Urinary bladder (tissue), 3 donors: ENCODE measurements at regions not wholly inside any gene's neighbourhood (a gene's known extent, or its start where the extent isn't known, plus 50 kb on each side); places are given as distances from the start of the nearest gene placed in this dataset.
A peak's percentile ranks its signal among the peaks of the same experiment; 100 is the strongest.
"Not testable (repeated sequence)": the region's sequence is repeated elsewhere in the genome, so short reads cannot be mapped to it uniquely, and the experiment has no call there.

Experiments
- DNase-seq: peaks from one replicate; pipeline ENCODE4 v3.0.0-alpha.2; 2015; ENCODE audit errors: extremely low spot score
- H3K27ac ChIP-seq: one replicate; pipeline ENCODE4 v1.5.1; 2013; ENCODE audit warnings: low read depth, mild to moderate bottlenecking, moderate library complexity
- H3K36me3 ChIP-seq: one replicate; pipeline ENCODE4 v1.6.1; 2013; ENCODE audit warnings: mild to moderate bottlenecking, moderate library complexity; ENCODE audit not compliant: insufficient read depth
- H3K4me1 ChIP-seq: one replicate; pipeline ENCODE4 v1.6.1; 2013; ENCODE audit warnings: mild to moderate bottlenecking, moderate library complexity; ENCODE audit not compliant: insufficient read depth
- H3K4me3 ChIP-seq: one replicate; pipeline ENCODE4 v1.5.1; 2013; ENCODE audit warnings: low read depth, low read length
- WGBS: extraction: QIAGEN DNeasy Blood & Tissue Kit; methylation state at CpG from one replicate; pipeline ENCODE4 v1.1.7; 2013; 5-methylcytosine and 5-hydroxymethylcytosine counted together
- donor health status: healthy with polysubstance abuse.
- donor health status: healthy.

DNA sequence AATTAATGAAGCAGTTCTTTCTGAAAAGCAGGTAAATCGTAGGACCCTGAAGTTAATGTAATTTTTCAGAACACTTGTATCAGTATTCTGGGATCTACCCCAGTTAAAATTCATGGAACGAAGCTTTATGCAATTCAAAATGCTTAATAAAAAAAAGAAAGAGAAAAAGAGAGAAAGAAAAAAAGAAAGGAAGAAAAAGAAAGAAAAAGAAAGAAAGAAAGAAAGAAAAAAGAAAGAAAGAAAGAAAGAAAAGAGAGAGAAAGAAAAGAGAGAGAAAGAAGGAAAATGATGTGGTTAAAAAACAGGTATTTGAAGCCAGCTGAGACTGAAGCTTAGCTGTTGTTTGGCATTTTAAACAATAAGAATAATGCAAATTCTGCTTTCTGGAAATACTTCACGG, 427.4 kb upstream of the AKR1E2 start:
- no peak overlapping the region for H3K27ac ChIP-seq
- WGBS = 96% methylated on average over 3 of the region's 3 CpGs
- no peaks in the 10 kb centered on the region for H3K4me1 ChIP-seq
- H3K36me3 ChIP-seq = no peaks in the 10 kb centered on the region
- H3K4me3 ChIP-seq = no peak overlapping the region
- no peak for DNase-seq

DNA sequence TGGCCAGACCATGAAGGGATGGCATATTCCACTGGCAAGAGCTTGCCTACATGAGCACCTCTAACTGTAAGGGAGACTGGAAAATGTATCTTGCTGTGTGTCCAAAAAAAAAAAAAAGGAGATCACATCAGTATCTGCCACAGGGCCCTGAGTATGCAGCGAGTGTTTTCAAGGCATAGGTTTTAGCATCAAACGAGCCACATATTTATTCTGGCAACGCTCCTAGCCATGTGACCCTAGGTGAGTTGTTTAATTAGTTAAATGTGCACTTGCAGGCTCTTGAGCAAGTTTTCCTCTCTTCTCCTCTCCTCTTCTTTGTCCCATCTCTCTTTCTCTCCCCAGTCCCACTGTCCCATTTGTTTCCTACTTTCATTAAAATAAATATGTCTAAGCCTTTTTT, 428.7 kb upstream of the AKR1E2 start:
- H3K27ac ChIP-seq = no peak overlapping the region
- H3K36me3 ChIP-seq = no peaks in the 10 kb centered on the region
- H3K4me1 ChIP-seq = no peaks in the 10 kb centered on the region
- no peak for DNase-seq
- 88% methylated on average over 3 of the region's 3 CpGs for WGBS
- no peak overlapping the region for H3K4me3 ChIP-seq

DNA sequence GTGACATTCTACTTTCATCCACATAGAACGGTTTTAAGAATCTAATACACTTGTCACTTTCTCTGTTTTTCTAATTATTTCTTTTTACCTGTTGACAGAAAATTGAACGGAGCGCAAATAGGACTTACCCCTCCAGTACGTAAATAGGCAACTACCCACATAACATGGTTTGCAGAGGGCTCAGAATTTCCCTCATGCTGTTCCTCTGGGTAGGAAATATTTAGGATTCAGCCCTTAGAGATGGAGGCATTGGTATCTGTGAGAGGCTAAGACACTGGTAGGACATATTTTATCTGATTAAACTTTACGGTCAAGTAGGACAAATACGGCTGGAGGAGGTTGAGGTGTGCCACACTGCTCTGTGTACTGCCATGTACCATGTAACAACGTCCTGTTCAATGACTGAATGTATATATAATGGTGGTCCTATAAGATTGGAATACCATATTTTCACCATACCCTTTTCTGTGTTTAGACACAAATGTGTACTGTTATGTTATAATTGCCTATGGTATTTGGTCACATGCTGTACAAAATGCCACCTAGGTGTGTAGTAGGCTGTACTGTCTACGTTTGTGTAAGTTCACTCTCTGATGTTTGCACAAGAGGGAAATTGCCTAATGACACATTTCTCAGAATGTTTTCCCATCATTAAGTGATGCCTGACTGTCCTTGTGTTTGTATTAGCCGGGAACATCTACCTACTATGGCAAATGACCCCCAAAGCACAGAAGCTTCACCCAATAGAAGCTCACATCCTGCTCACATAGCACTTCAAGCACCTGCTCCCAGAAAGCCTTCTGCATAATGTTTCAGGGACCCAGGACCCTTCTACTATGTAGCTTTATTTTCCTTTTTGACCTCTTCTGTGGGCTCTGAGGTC, 429.4 kb upstream of the AKR1E2 start:
- no peaks in the 10 kb centered on the region for H3K4me1 ChIP-seq
- H3K4me3 ChIP-seq = no peak overlapping the region
- H3K27ac ChIP-seq = no peak overlapping the region
- 94% methylated on average over 9 of the region's 9 CpGs for WGBS
- no peak for DNase-seq
- H3K36me3 ChIP-seq = no peaks in the 10 kb centered on the region

DNA sequence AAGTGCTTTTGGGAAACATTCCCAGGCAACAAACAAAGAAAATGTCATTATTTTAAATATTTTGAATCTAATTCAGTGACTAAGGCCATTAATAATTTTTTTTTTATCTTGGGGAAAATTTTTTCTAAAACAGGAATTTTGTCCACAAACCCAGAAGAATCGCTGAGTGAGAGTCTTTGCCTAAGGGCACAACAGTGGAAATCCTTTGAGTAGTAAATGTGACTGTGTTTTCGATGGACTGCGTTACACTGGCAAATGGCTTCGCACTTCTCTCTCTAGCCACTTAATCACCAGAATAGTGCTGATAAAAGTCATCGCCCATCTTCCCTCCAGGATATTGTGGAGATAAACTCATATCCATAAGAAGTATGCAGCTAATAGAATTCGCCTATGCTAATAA, 430.3 kb upstream of the AKR1E2 start:
- Histone ChIP-seq H3K4me1 (no peaks in the 10 kb centered on the region), H3K4me3 (no peak overlapping the region), H3K36me3 (no peaks in the 10 kb centered on the region), H3K27ac (no peak overlapping the region)
- WGBS = 90% methylated on average over 6 of the region's 6 CpGs
- DNase-seq = no peak

DNA sequence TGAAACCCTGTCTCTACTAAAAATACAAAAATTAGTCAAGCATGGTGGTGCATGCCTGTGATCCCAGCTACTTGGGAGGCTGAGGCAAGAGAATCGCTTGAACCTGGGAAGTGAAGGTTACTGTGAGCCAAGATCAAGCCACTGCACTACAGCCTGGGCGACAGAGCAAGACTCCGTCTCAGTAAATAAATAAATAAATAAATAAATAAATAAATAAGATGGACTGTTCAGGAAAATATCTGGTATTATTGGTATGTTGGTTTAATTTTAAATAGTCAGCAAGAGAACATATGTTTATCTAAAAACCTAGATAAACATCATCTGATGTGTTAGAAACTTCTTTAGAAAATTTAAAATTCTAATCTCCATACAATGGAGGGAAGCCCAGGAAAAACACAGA, 431.6 kb upstream of the AKR1E2 start:
- not testable (repeated sequence) for DNase-seq, H3K27ac ChIP-seq, H3K4me1 ChIP-seq, H3K4me3 ChIP-seq, H3K36me3 ChIP-seq
- WGBS = 96% methylated on average over 3 of the region's 3 CpGs

DNA sequence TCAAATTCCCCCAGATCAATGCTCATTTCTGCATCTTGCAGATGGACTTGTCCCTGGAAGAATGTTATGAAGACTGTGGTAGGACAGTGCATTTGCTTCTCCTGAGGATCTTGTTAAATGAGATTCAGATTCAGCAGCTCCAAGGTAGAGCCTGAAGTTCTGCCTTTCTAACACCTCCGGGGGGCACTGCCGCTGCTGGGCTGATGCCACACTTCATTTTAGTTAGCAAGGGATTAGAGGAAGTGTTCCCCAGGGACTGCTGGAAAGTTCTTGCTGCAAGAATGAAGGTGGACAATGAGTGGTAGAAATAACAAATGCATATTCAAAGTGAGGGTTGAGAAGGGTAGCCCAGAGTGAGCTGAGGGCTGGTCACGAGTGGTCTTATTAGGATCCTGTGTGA, 434.3 kb upstream of the AKR1E2 start:
- no peak for DNase-seq
- Histone ChIP-seq H3K27ac (no peak overlapping the region), H3K4me1 (no peaks in the 10 kb centered on the region), H3K4me3 (no peak overlapping the region), H3K36me3 (no peaks in the 10 kb centered on the region)
- WGBS = 91% methylated on average over 3 of the region's 3 CpGs

DNA sequence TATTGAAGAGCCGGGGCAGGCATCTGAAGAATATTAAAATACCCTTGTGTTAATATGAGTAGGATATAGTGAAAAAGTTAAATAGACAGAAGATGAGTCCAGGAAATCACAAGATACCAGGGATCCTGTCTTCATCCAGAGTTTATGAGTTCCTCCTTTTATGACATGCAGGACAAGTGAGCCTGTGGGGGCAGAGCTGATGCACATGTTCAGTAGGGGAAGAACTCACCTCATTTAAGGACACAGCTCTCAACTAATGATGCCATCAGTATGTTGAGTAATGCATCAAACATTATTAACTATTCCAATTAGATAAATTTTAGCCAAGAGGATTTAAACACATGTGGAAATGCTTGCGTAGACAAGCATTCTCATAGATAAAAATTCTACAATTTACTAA, 435.8 kb upstream of the AKR1E2 start:
- Histone ChIP-seq H3K36me3 (no peaks in the 10 kb centered on the region), H3K4me1 (no peaks in the 10 kb centered on the region), H3K27ac (no peak overlapping the region), H3K4me3 (no peak overlapping the region)
- no peak for DNase-seq
- 79% methylated on average over 2 of the region's 2 CpGs for WGBS

DNA sequence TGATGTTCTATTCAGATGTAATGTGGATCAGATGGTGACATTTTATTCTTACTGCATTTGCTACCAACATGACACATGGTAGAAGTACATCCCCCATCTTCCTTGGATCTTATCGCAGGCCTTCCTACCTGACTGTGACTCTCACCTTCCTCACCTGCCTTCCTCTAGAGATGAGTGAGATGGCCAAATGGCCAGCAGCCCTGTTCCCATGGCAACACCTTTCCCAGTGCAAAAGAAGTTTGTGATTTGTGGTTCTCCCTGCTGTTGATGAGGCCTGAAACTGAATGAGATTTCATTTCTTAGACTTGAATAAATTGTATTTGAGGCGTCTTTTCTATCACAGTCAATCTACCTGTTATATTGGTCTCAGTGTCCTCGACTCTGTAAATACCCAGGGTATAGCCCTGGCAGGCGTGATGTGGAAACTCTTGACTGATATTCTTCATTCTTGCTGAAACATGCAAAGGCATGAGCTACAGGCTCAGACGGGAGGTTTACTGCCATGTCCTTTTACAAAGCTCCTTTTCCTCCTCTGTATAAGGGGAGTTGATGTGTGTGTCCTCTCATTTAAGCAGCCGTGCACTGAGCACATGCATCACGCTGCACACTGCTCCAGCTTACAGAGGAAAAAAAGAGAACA, 440.7 kb upstream of the AKR1E2 start:
- Histone ChIP-seq H3K4me3 (no peak overlapping the region), H3K4me1 (no peaks in the 10 kb centered on the region), H3K36me3 (no peaks in the 10 kb centered on the region), H3K27ac (no peak overlapping the region)
- WGBS = 82% methylated on average over 7 of the region's 7 CpGs
- DNase-seq = no peak

DNA sequence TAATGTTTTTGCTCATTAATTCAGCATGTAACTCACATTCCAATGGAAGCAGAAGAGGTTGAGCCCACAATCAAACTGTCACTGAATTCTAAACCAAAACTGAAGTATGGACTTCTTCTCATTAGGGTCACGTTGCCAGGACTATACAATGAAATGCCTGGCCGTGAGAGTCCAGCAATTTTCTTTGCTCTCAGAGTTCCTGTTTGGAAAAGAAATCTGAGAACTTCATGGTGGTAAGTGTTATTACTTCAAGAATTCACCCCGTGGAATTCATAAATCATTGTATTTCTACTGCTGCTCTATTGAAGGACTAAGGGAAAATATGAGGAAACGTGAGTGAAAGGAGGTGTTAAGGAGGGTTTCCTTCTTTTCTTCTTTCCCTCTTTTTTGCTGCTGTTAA, 441.8 kb upstream of the AKR1E2 start:
- Histone ChIP-seq H3K27ac (no peak overlapping the region), H3K4me3 (no peak overlapping the region)

DNA sequence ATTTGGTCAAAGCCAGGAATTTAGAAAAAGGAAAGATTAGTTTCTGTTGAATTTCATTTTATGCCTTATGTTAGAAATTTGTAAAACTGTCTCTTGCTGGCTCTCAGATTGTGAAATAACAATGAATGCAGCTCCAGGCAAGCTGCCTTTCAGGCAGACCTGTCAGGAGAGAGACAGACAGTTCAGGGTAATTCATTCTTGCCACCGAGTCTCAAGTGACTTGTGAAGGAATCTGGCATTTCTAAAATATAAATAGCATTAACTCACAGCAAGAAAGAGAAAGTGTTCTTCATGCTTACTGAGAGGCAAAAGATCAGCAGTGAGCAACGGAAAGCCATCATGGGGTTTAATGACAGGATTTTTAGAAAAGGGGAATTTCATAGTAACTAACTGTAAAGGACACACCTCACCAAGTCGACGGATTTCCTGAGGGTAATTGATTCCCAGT, 442.3 kb upstream of the AKR1E2 start:
- DNase-seq = no peak
- no peaks in the 10 kb centered on the region for H3K4me1 ChIP-seq
- 34% methylated on average over 4 of the region's 4 CpGs for WGBS
- no peak overlapping the region for H3K4me3 ChIP-seq
- no peak overlapping the region for H3K27ac ChIP-seq
- H3K36me3 ChIP-seq = no peaks in the 10 kb centered on the region

More for the DNA sequence above, 441.8 kb upstream of the AKR1E2 start:
- DNase-seq = no peak
- 36% methylated on average over 4 of the region's 4 CpGs for WGBS
- Histone ChIP-seq H3K36me3 (no peaks in the 10 kb centered on the region), H3K4me1 (no peaks in the 10 kb centered on the region)

DNA sequence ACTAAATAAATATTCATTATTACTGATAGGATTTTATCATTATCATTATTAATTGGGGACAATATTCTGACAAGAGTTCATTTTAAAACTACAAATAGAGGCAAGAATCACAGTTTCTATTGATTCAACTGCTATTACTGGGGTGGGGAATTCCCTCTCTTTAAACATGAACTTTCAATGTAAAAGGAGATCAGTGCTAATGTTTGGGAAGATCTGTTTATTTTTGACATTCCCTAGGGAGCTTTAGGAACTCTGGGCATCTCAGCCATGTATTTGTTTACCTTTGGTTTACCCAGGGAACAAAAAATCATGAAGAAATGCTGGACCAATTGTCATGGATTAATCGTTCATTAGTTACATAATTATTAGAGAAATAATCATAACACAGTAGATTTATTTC, 443.2 kb upstream of the AKR1E2 start:
- WGBS = 61% methylated on average over 1 of the region's 1 CpG
- no peaks in the 10 kb centered on the region for H3K36me3 ChIP-seq
- no peak for DNase-seq
- H3K4me3 ChIP-seq = no peak overlapping the region
- H3K4me1 ChIP-seq = no peaks in the 10 kb centered on the region
- H3K27ac ChIP-seq = no peak overlapping the region

DNA sequence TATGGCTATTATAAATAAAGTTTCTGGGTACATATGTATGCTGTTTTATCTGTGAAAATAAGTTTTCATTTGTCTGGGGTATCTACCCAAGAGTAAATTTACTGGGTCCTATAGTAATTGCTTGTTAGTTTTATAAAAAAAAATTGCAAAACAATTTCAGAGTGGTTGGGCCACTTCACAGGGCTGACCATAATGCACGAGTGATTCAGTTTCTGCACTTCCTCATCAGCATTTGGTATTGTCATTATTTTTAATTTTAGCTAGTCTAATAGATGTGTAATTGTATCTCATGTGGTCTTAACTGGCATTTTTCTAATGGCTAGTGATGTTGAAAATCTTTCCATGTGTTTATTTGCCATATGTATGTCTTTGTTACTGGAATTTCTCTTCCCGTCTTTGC, 452.4 kb upstream of the AKR1E2 start:
- H3K36me3 ChIP-seq = no peaks in the 10 kb centered on the region
- 90% methylated on average over 2 of the region's 2 CpGs for WGBS
- DNase-seq = no peak
- no peak overlapping the region for H3K27ac ChIP-seq
- no peak overlapping the region for H3K4me3 ChIP-seq
- H3K4me1 ChIP-seq = no peaks in the 10 kb centered on the region

DNA sequence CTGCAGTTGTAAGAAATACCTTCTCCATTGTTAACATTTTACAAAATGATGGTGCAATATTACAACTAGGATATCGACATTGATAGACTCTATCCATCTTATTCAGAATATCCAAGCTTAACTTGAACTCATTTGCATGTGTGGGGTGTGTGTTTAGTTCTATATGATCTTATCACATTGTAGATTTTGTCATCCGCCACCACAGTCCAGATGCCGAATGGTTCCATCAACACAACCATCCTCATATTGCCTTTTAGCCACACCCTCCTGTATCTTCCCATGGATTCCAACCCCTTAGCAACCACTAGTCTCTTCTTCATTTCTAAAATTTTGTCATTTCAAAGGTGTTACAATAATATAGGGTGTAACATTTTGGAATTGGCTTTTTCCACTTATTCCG, 452.9 kb upstream of the AKR1E2 start:
- Histone ChIP-seq H3K27ac (no peak overlapping the region), H3K4me3 (no peak overlapping the region), H3K36me3 (no peaks in the 10 kb centered on the region), H3K4me1 (no peaks in the 10 kb centered on the region)
- WGBS = 96% methylated on average over 4 of the region's 4 CpGs
- no peak for DNase-seq

DNA sequence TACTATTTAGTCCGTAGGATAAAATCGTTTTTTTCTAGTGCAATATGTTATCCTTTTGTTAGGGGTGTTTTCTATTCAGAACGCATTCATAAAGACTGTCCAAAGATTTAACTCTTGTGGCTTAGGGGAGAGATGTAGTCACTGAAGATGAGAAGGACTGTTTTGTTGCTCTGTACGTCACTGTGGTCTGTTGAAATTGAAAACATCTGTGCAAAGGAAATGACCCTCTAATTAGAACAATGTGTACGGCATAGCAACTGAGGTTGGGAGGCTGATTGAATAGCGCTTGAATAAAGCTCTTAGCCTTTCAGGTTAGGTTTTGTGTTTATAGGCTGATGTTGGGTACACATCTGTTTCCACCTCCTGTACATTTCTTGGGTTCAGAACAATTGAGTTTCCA, 453.4 kb upstream of the AKR1E2 start:
- Histone ChIP-seq H3K27ac (no peak overlapping the region), H3K4me3 (no peak overlapping the region), H3K36me3 (no peaks in the 10 kb centered on the region), H3K4me1 (no peaks in the 10 kb centered on the region)
- 43% methylated on average over 6 of the region's 6 CpGs for WGBS
- DNase-seq = peak; percentile 63
